B cell (primary cell): ENCODE measurements at regions not wholly inside any gene's neighbourhood (a gene's known extent, or its start where the extent isn't known, plus 50 kb on each side); places are given as distances from the start of the nearest gene placed in this dataset.

Experiments
- ATAC-seq: fragments of 200-7000 bp; cut with Tn5 transposase; one replicate; pipeline ENCODE4 v1.10.0; 2021; ENCODE audit warnings: low read depth, mild to moderate bottlenecking, moderate number of reproducible peaks, moderate library complexity
- CTCF ChIA-PET: fragments of 350-600 bp; sonication (Branson Sonifier 250); formaldehyde crosslinking; loops from one replicate; lab custom pipeline; 2021; ENCODE audit warnings: antibody characterized with exemption, inconsistent platforms; lab: Charles Lee
- POLR2A ChIA-PET: fragments of 350-600 bp; sonication (Branson Sonifier 250); formaldehyde crosslinking; loops from one replicate; lab custom pipeline; 2021; ENCODE audit warnings: antibody characterized with exemption; lab: Charles Lee
- DNase-seq: peaks from one replicate; pipeline ENCODE4 v3.0.0; 2013
- H2AFZ ChIP-seq: 2 replicates; pipeline ENCODE4 v1.6.1; 2012; ENCODE audit warnings: mild to moderate bottlenecking, low read depth, low read length; ENCODE audit not compliant: insufficient read depth, poor library complexity, severe bottlenecking
- H3K27ac ChIP-seq, 2 donors: 1 replicate in 1 of 2; 2 replicates in 1 of 2; pipeline ENCODE4 v1.5.1; 2012 to 2013; ENCODE audit warnings: low read length in 2 of 2, mild to moderate bottlenecking in 2 of 2, moderate library complexity in 1 of 2
- H3K27me3 ChIP-seq, 4 experiments: fragments of 200-600 bp in 1 of 4; sonication (generic) in 1 of 4; replicated peaks in 1 of 4; 1 replicate in 2 of 4; 2 replicates in 2 of 4; pipeline versions ENCODE4 v1.6.1 to v1.7.0; 2013 to 2016; ENCODE audit warnings: low read length in 3 of 4, mild to moderate bottlenecking in 2 of 4, mixed read lengths in 1 of 4, moderate library complexity in 1 of 4; ENCODE audit not compliant: insufficient read depth in 4 of 4, control insufficient read depth in 3 of 4; ENCODE audit errors: control extremely low read depth in 1 of 4
- H3K36me3 ChIP-seq, 2 experiments: replicated peaks in 1 of 2; 1 replicate in 1 of 2; 2 replicates in 1 of 2; pipeline versions ENCODE4 v1.6.1 to v1.7.1; 2013; ENCODE audit warnings: low read length in 1 of 2; ENCODE audit not compliant: insufficient read depth in 2 of 2, control insufficient read depth in 1 of 2; ENCODE audit errors: control extremely low read depth in 1 of 2, extremely low read depth in 1 of 2
- H3K4me1 ChIP-seq, 2 donors: fragments of 200-600 bp in 1 of 2; sonication (generic) in 1 of 2; 1 replicate in 1 of 2; 2 replicates in 1 of 2; pipeline versions ENCODE4 v1.5.1 to v1.6.1; 2013 to 2017; ENCODE audit warnings: low read length in 2 of 2; ENCODE audit not compliant: control insufficient read depth in 2 of 2, insufficient read depth in 2 of 2
- H3K4me2 ChIP-seq: replicated peaks from 2 replicates; pipeline ENCODE3; 2012; ENCODE audit warnings: mild to moderate bottlenecking, low read depth, low read length; ENCODE audit not compliant: poor library complexity, severe bottlenecking
- H3K4me3 ChIP-seq, 5 experiments: fragments of 200-600 bp in 1 of 5; sonication (generic) in 1 of 5; 1 replicate in 3 of 5; 2 replicates in 2 of 5; pipeline versions ENCODE4 v1.5.1 to v1.7.0; 2011 to 2016; ENCODE audit warnings: low read length in 4 of 5, mild to moderate bottlenecking in 4 of 5, low read depth in 2 of 5, control low read depth in 1 of 5, moderate library complexity in 1 of 5; ENCODE audit not compliant: insufficient read depth in 1 of 5; ENCODE audit errors: control extremely low read depth in 1 of 5, extremely low read depth in 1 of 5
- H3K79me2 ChIP-seq: fragments of 200-600 bp; sonication (generic); one replicate; pipeline ENCODE4 v1.6.0; 2016; ENCODE audit warnings: low read length; ENCODE audit not compliant: control insufficient read depth, insufficient read depth
- H3K9ac ChIP-seq: fragments of 200-600 bp; sonication (generic); 2 replicates; pipeline ENCODE4 v1.6.1; 2017; ENCODE audit warnings: mild to moderate bottlenecking, low read length, moderate library complexity
- H3K9me3 ChIP-seq, 3 donors: one replicate each; pipeline versions ENCODE4 v1.6.1 to v1.7.1; 2013; ENCODE audit warnings: low read length in 2 of 3; ENCODE audit not compliant: control insufficient read depth in 2 of 3, insufficient read depth in 1 of 3; ENCODE audit errors: control extremely low read depth in 1 of 3
- H4K20me1 ChIP-seq: 2 replicates; pipeline ENCODE4 v1.6.0; 2012; ENCODE audit warnings: mild to moderate bottlenecking, low read length; ENCODE audit not compliant: insufficient read depth, control insufficient read depth, poor library complexity, severe bottlenecking
- H3K27ac Mint-ChIP-seq: one replicate; pipeline ENCODE4 v1.8.0; 2021; ENCODE audit warnings: mixed read lengths
- H3K27me3 Mint-ChIP-seq: one replicate; pipeline ENCODE4 v1.8.0; 2021; ENCODE audit warnings: mixed read lengths
- H3K4me1 Mint-ChIP-seq: one replicate; pipeline ENCODE4 v1.8.0; 2021; ENCODE audit warnings: mixed read lengths
- H3K4me3 Mint-ChIP-seq: one replicate; pipeline ENCODE4 v1.8.0; 2021; ENCODE audit warnings: mixed read lengths
- H3K9me3 Mint-ChIP-seq: one replicate; pipeline ENCODE4 v1.8.0; 2022; ENCODE audit warnings: mixed read lengths; ENCODE audit not compliant: insufficient read depth
- EZH2 ChIP-seq: IDR thresholded peaks from 2 replicates; pipeline ENCODE4 v1.6.1; 2012; ENCODE audit warnings: borderline replicate concordance, low read depth, mild to moderate bottlenecking, moderate library complexity, low read length; ENCODE audit not compliant: insufficient read depth, poor library complexity, severe bottlenecking
- WGBS: methylation state at CpG from one replicate; pipeline ENCODE4 v1.1.5; 2013; ENCODE audit warnings: missing lambda C conversion rate; ENCODE audit not compliant: insufficient coverage; 5-methylcytosine and 5-hydroxymethylcytosine counted together
- intact Hi-C: fragments of 100-400 bp; cut with micrococcal nuclease; formaldehyde crosslinking; loops from one replicate; pipeline ENCODE4 v1.10.0; 2022
- TF ChIP-seq, protein P1 (sequence below): fragments of 200-600 bp; IDR thresholded peaks from one replicate; pipeline ENCODE4 v1.8.0; 2022; ENCODE audit warnings: antibody characterized with exemption, mild to moderate bottlenecking

DNA sequence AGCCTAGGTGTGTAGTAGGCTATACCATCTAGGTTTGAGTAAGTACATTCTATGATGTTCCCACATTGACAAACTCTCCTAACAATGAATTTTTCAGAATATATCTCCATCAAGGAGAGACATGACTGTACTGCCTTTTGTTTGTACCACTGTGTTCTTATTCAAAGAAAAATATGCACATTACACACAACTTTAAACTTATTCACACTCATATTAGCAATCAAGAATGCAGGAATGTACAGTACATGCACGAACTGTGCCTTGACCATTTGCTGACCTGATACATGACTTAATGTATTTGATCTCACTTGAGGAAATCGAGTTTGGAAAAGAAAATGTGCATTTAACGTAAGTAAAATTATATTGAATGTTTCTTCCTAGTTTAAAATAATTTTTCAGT lies 525.1 kb upstream of the AGA start:
- Histone ChIP-seq H3K36me3 (no peaks in the 10 kb centered on the region), H2AFZ (no peak overlapping the region), H3K4me2 (no peak overlapping the region), H3K9ac (no peak overlapping the region), H3K79me2 (no peaks in the 10 kb centered on the region), H3K27me3 (no peaks in the 10 kb centered on the region), H3K4me3 (no peak overlapping the region), H3K27ac (no peak overlapping the region), H4K20me1 (no peaks in the 10 kb centered on the region), H3K4me1 (no peaks in the 10 kb centered on the region), H3K9me3 (no peaks in the 10 kb centered on the region)
- ATAC-seq, result no peak
- Mint-ChIP-seq H3K27ac (no peak overlapping the region), H3K27me3 (no peaks in the 10 kb centered on the region), H3K4me1 (no peaks in the 10 kb centered on the region), H3K4me3 (no peak overlapping the region), H3K9me3 (peaks cover 2% of the 10 kb centered on the region)
- ChIA-PET POLR2A (no interaction called here), CTCF (no interaction called here)
- intact Hi-C loops, result no loop called here
- WGBS, result no CpG with 5 or more reads among the region's 3 CpGs
- no peak for TF ChIP-seq EZH2
- TF ChIP-seq, protein P1, sequence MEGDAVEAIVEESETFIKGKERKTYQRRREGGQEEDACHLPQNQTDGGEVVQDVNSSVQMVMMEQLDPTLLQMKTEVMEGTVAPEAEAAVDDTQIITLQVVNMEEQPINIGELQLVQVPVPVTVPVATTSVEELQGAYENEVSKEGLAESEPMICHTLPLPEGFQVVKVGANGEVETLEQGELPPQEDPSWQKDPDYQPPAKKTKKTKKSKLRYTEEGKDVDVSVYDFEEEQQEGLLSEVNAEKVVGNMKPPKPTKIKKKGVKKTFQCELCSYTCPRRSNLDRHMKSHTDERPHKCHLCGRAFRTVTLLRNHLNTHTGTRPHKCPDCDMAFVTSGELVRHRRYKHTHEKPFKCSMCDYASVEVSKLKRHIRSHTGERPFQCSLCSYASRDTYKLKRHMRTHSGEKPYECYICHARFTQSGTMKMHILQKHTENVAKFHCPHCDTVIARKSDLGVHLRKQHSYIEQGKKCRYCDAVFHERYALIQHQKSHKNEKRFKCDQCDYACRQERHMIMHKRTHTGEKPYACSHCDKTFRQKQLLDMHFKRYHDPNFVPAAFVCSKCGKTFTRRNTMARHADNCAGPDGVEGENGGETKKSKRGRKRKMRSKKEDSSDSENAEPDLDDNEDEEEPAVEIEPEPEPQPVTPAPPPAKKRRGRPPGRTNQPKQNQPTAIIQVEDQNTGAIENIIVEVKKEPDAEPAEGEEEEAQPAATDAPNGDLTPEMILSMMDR, result no peak
- no peak for DNase-seq

DNA sequence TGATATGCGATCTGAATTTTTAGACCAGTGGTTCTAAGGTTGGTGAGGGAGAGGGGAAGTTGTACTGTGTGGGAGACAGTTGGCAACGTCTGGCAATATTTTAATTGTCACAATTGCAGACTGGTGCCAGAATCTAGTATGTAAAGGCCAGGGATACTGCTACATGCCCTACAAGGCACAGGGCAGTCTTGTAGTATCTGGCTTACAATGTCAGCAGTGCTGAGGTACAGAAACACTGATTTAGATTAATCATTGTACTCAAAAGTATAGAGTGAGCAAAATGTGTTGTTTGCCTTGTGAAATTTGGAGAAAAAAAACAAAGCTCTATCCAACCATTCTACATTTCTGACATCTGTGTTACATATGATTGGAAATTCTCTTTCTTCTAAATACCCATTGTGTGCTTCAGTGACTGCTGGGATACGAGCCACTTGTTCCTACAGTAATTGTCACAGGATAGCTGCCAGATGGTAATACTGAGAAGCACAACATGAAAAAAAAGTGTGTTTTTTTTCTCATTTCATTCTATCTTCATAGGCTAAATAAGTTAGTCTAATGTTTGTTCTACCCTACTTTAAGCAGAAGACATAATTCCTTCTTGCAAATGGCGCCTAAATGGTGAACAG lies 526.7 kb upstream of the AGA start:
- H2AFZ ChIP-seq, result no peak overlapping the region
- ChIA-PET CTCF (no interaction called here), POLR2A (no interaction called here)
- H3K4me3 Mint-ChIP-seq, result no peak overlapping the region
- intact Hi-C loops, result no loop called here
- no peaks in the 10 kb centered on the region for H3K4me1 ChIP-seq
- no peaks in the 10 kb centered on the region for H3K79me2 ChIP-seq
- H3K9ac ChIP-seq, result no peak overlapping the region
- DNase-seq (no peak), ATAC-seq (no peak)
- 57% methylated on average over 2 of the region's 4 CpGs for WGBS
- H3K27me3 ChIP-seq, result no peaks in the 10 kb centered on the region
- H3K36me3 ChIP-seq, result no peaks in the 10 kb centered on the region
- no peaks in the 10 kb centered on the region for H3K4me1 Mint-ChIP-seq
- TF ChIP-seq, protein P1, result no peak
- TF ChIP-seq EZH2, result no peak
- no peak overlapping the region for H3K4me3 ChIP-seq
- H3K27me3 Mint-ChIP-seq, result no peaks in the 10 kb centered on the region
- no peaks in the 10 kb centered on the region for H3K9me3 Mint-ChIP-seq
- H3K4me2 ChIP-seq, result no peak overlapping the region
- no peaks in the 10 kb centered on the region for H4K20me1 ChIP-seq
- H3K27ac ChIP-seq, result no peak overlapping the region
- no peaks in the 10 kb centered on the region for H3K9me3 ChIP-seq
- no peak overlapping the region for H3K27ac Mint-ChIP-seq
